SH-SY5Y (cell line): ENCODE measurements at regions not wholly inside any gene's neighbourhood (a gene's known extent, or its start where the extent isn't known, plus 50 kb on each side); places are given as distances from the start of the nearest gene placed in this dataset.

Source experiments
- GATA2 ChIP-seq: IDR thresholded peaks from 2 replicates; pipeline ENCODE4 v1.6.1; 2011; ENCODE audit warnings: mild to moderate bottlenecking, low read depth, low read length
- GATA3 ChIP-seq: IDR thresholded peaks from 2 replicates; pipeline ENCODE4 v1.6.1; 2011; ENCODE audit warnings: low read depth, mild to moderate bottlenecking, low read length, moderate library complexity

DNA sequence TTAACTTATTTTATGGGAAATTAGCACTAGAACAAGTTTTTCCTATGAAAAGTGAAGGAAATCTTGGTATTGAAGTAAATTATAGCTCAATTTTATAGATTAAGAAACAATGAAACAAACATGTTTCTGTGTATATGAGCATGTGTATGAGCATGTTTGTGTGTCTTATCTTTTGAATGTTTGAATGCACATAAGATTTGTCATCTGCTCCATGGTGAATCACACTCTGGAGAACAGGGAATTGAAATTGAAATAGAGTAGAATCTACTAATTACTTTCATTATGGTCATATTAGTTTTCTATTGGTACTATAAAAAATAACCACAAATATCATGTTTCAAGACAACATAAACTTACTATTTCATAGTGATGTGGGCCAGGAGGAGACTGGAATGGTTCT, 646.6 kb downstream of the OTOL1 start:
- TF ChIP-seq GATA2, result no peak
- no peak for TF ChIP-seq GATA3

DNA sequence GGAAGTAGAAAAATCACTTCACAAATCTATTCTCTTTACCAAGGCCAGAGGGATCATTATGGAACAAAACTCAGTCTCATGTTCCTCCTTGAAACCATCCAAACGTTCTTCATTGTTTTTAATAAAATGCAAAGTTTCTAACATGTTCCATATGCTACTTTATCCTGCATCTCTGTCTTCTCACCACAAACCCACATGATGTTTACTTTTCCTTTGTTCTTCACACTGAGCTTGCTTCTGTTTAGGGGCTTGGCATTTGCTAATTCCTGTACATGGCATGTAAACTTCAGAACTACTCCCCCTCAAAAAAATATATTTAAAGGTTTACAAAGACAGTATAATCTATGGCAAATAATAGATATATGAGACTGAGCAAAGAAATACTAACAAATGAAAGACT, 651.4 kb downstream of the OTOL1 start:
- TF ChIP-seq GATA3 (no peak), GATA2 (no peak)

- TF ChIP-seq GATA2, result no peak
- TF ChIP-seq GATA3, result no peak
These were observed 654.2 kb downstream of the OTOL1 start for GRCh38 chr3:162150790-162151189.

DNA sequence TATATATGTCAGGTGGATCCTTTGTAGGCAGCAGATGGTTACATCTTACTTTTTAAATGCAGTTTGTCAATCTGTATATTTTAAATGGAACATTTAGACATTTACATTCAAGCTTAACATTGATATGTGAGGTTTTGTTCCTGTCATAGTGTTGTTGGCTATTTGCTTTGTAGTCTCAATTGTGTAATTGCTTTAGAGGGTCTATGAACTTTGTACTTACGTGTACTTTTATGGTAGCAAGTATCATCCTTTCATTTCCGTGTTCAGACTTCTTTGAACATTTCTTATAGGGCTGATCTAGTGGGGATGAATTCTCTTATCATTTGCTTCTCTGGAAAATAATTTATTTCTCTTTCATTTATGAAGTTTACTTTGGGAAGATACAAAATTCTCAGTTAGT, 656.0 kb downstream of the OTOL1 start:
- TF ChIP-seq GATA3, result no peak
- no peak for TF ChIP-seq GATA2

DNA sequence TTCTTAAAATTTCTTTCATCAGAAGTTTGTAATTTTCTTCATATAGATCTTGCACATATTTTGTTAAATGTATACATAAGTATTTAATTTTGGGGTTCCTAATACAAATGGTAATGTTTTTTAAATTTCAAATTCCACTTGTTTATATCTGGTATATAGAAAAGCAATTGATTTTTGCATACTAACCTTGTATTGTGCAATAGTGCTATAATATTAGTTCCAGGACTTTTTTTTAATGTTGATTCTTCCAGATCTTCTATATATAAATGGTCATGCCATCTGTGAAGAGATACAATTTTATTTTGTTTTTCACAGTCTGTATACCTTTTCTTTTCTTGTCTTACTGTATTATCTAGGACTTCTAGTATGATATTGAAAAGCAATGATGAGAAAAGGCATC, 665.0 kb downstream of the OTOL1 start:
- no peak for TF ChIP-seq GATA2
- no peak for TF ChIP-seq GATA3

DNA sequence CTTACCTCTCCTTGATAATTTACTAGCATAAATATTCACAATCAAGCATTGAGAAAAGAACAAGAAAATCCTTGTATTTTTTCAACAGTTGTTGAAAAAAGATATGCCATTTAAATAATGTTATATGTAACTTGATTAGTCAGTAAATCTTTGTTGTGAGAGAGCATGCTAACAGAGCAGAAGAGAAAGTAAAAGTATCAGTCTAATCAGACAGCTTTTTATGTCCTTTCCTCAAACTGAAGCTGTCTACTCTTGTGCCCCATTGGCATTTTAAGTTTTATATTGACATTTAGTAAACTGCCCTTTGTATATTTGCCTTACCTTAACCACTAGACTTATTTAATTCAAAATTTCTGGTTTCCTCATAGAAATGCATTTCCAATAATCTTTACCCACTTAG, 668.7 kb downstream of the OTOL1 start:
- TF ChIP-seq GATA2 (no peak), GATA3 (no peak)

DNA sequence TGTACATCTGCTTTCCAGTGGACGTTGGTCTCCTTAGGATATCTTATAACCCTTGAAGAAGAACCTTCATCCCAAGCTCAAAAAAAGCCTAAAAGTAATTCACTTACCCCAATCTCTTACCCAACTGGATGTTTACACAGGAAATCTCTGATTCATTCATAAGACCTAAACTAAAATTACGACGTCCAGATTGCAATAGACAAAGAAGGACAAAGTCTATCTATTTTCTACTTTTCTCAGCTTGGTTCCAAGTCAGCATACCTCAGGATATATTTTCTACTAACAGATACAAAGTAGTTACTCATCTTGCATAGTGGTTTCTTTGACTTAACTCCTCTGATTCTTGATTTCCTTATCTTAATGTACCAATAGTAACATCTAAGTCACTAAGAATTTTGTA, 669.9 kb downstream of the OTOL1 start:
- TF ChIP-seq GATA3 (no peak), GATA2 (no peak)

GRCh38 chr3:162168715-162169114, 672.1 kb downstream of the OTOL1 start:
- no peak for TF ChIP-seq GATA3
- TF ChIP-seq GATA2, result no peak

DNA sequence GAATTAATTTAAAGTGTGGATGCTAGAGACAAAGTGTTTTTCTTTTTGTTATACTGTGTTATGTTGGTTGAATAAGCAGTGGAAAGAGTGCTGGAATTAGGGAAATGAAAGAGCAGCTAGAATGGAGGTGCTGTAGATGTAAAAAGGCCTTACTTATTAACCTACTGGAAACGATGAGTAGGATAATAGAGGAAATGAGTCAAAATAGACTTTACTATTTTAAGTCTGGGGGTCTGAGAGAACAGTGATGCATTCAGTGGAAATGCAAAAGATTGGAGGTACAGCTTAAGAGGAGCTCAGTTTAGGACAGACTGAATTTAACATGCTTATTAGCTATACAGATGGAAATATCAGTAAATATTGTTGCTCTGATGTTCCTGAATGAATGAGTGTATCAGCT, 674.0 kb downstream of the OTOL1 start:
- TF ChIP-seq GATA3 (no peak), GATA2 (no peak)

DNA sequence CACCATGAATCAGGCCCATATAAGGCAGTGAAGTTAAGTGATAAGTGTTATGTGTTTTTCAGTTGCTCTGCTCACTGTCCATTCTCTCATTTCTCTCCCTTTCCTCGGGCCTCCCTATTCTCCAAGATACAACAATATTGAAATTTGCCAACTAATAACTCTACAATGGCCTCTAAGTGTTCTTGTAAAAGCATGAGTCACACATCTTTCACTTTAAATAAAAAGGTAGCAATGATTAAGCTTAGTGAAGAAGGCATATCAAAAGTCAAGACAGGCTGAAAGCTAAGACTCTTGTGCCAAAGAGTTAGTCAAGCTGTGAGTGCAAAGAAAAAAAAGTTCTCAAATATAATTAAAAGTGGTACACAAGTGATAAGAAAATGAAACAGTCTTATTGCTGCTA, 675.4 kb downstream of the OTOL1 start:
- TF ChIP-seq GATA2, result no peak
- TF ChIP-seq GATA3, result no peak

- TF ChIP-seq GATA3 (no peak), GATA2 (no peak)
These were observed 678.5 kb downstream of the OTOL1 start for GRCh38 chr3:162175145-162175544.

DNA sequence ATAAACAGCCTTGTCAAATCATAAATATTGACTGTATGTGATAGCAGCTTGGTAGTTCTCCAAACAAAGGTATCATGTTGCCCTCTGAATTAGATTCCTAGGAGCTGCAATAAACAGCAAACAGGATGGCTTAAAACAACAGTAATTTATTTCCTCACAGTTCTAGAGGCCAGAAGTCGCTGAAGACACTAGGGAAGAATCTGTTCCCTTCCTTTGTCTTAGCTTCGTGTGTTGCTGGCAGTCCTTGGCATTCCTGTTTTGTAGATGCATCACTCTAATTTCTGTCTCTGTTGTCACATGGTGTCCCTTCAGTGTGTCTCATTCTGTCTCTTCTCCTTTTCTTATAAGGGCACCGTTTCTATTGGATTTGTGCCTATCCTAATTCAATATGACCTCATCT, 679.3 kb downstream of the OTOL1 start:
- TF ChIP-seq GATA3 (no peak), GATA2 (no peak)

- TF ChIP-seq GATA3, result no peak
- no peak for TF ChIP-seq GATA2
These were observed 686.8 kb downstream of the OTOL1 start for GRCh38 chr3:162183440-162183839.

GRCh38 chr3:162192340-162193029, 695.9 kb downstream of the OTOL1 start:
- no peak for TF ChIP-seq GATA2
- TF ChIP-seq GATA3, result no peak

GRCh38 chr3:162193148-162194095, 696.8 kb downstream of the OTOL1 start:
- TF ChIP-seq GATA3 (no peak), GATA2 (no peak)

DNA sequence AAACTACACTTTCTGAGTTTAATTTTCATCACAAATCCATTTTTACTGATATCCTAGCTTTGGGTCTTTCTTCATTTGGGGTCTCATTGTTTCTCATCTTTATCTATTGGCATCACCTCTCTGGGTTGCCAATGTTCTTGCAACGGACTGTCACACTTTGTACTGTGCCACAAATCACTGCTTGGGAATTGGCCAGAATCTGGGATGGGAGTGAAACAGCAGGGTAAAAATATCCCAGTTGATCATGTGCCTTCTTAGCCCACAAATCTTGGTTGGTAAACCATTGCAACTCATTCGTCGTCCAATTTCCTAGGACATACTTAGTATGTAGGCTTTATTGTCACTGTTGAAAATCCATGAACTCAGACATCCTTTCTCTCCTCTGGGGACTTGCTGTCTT, 698.5 kb downstream of the OTOL1 start:
- TF ChIP-seq GATA2, result no peak
